Motor neuron (in vitro differentiated cells): ENCODE measurements at regions not wholly inside any gene's neighbourhood (a gene's known extent, or its start where the extent isn't known, plus 50 kb on each side); places are given as distances from the start of the nearest gene placed in this dataset.
"Not testable (repeated sequence)": the region's sequence is repeated elsewhere in the genome, so short reads cannot be mapped to it uniquely, and the experiment has no call there.

ENCODE experiments used
- ATAC-seq, 8 experiments: fragments of 200-7000 bp; cut with Tn5 transposase; replicated peaks in 6 of 8; 2 replicates each; pipeline ENCODE4 v1.8.0; 2021; ENCODE audit warnings: mild to moderate bottlenecking in 8 of 8, moderate library complexity in 8 of 8
- H3K27ac ChIP-seq, 2 donors: fragments of 250-450 bp; sonication (Bioruptor Pico); 2 replicates each; pipeline ENCODE4 v1.9.0; 2021; ENCODE audit warnings: antibody characterized with exemption in 2 of 2, mild to moderate bottlenecking in 2 of 2, moderate library complexity in 1 of 2
- H3K4me1 ChIP-seq, 2 donors: fragments of 250-450 bp; sonication (Bioruptor Pico); replicated peaks in 1 of 2; 2 replicates each; pipeline ENCODE4 v1.6.1; 2021; ENCODE audit warnings: antibody characterized with exemption in 2 of 2, mild to moderate bottlenecking in 2 of 2, moderate library complexity in 1 of 2
- H3K4me3 ChIP-seq, 5 donors: fragments of 250-450 bp; sonication (Bioruptor Pico); 2 replicates each; pipeline ENCODE4 v1.9.0; 2021; ENCODE audit warnings: antibody characterized with exemption in 5 of 5, mild to moderate bottlenecking in 5 of 5, moderate library complexity in 4 of 5
- WGBS, 10 experiments: fragments of 450-650 bp; shearing (Covaris generic); methylation state at CpG; one replicate each; pipeline ENCODE4 v1.0.0; 2022; 5-methylcytosine and 5-hydroxymethylcytosine counted together
- in situ Hi-C, 9 experiments: fragments of 400-800 bp; cut with MboI; loops; one replicate each; pipeline ENCODE4 v1.15.0; 2021; ENCODE audit warnings: low sequenced_read_pairs in 9 of 9, low pct_unique_long_range_greater_than_20kb in 2 of 9; ENCODE audit not compliant: unreplicated experiment in 9 of 9

- Histone ChIP-seq H3K27ac (no peak overlapping the region), H3K4me1 (peaks cover 8 to 17% of the 10 kb centered on the region in 2 donors), H3K4me3 (no peak overlapping the region)
- WGBS, 10 experiments = 50 to 100% (median 92%) methylated on average over 1 to 2 of the region's 2 CpGs; no CpG with 5 or more reads in 1 of the 10 experiments
- ATAC-seq = no peak
- in situ Hi-C loops = no loop called here
Observed at GRCh38 chr3:106425916-106426315, 557.1 kb upstream of the CBLB start.

- H3K4me1 ChIP-seq = peaks cover 7 to 20% of the 10 kb centered on the region in 2 donors
- no peak overlapping the region for H3K27ac ChIP-seq
- 0 to 100% (median 20%) methylated on average over 1 to 2 of the region's 2 CpGs; no CpG with 5 or more reads in 3 of the 10 experiments for WGBS, 10 experiments
- ATAC-seq = peak in 3 of 8 experiments; percentile 58 to 100 (median 100)
- no peak overlapping the region for H3K4me3 ChIP-seq
- in situ Hi-C loops = no loop called here
Observed at GRCh38 chr3:106428565-106428994, 559.8 kb upstream of the CBLB start.

GRCh38 chr3:106431721-106432120 is 562.9 kb upstream of the CBLB start:
- H3K27ac ChIP-seq = peak overlapping the region in 1 of 2 donors; percentile 4
- WGBS, 10 experiments = 39 to 96% (median 68%) methylated on average over 1 to 6 of the region's 7 CpGs

GRCh38 chr3:106435899-106436453 is 567.2 kb upstream of the CBLB start:
- 2 to 89% (median 61%) methylated on average over 1 of the region's 1 CpG; no CpG with 5 or more reads in 1 of the 10 experiments for WGBS, 10 experiments
- H3K27ac ChIP-seq = no peak overlapping the region
- in situ Hi-C loops = no loop called here
- no peak overlapping the region for H3K4me3 ChIP-seq
- peaks cover 0 to 7% of the 10 kb centered on the region in 2 donors for H3K4me1 ChIP-seq
- ATAC-seq = no peak

More at GRCh38 chr3:106431721-106432120, 562.9 kb upstream of the CBLB start:
- in situ Hi-C loops = no loop called here
- Histone ChIP-seq H3K4me3 (no peak overlapping the region), H3K4me1 (peaks cover 0 to 7% of the 10 kb centered on the region in 2 donors)
- ATAC-seq = peak in 5 of 8 experiments; percentile 35 to 79 (median 63)

- no peak overlapping the region for H3K4me3 ChIP-seq
Observed at GRCh38 chr3:106438887-106439286, 570.1 kb upstream of the CBLB start.

GRCh38 chr3:106440672-106441071 is 571.9 kb upstream of the CBLB start:
- WGBS, 10 experiments = 31 to 100% (median 88%) methylated on average over 1 to 2 of the region's 2 CpGs
- in situ Hi-C loops = no loop called here

More at GRCh38 chr3:106438887-106439286, 570.1 kb upstream of the CBLB start:
- ATAC-seq = no peak
- H3K27ac ChIP-seq = no peak overlapping the region
- in situ Hi-C loops = no loop called here
- 20 to 100% (median 56%) methylated on average over 1 of the region's 1 CpG; no CpG with 5 or more reads in 2 of the 10 experiments for WGBS, 10 experiments
- no peaks in the 10 kb centered on the region for H3K4me1 ChIP-seq

GRCh38 chr3:106446271-106446670 is 577.5 kb upstream of the CBLB start:
- H3K4me1 ChIP-seq = no peaks in the 10 kb centered on the region
- WGBS, 10 experiments = 53 to 100% (median 74%) methylated on average over 1 to 3 of the region's 4 CpGs; no CpG with 5 or more reads in 1 of the 10 experiments
- ATAC-seq = no peak
- in situ Hi-C loops = no loop called here
- no peak overlapping the region for H3K4me3 ChIP-seq
- no peak overlapping the region for H3K27ac ChIP-seq

More at GRCh38 chr3:106440672-106441071, 571.9 kb upstream of the CBLB start:
- H3K4me3 ChIP-seq = no peak overlapping the region
- H3K27ac ChIP-seq = no peak overlapping the region
- no peak for ATAC-seq
- H3K4me1 ChIP-seq = no peaks in the 10 kb centered on the region

GRCh38 chr3:106447723-106448301 is 579.0 kb upstream of the CBLB start:
- in situ Hi-C loops = no loop called here

GRCh38 chr3:106448372-106448966 is 579.7 kb upstream of the CBLB start:
- ATAC-seq = not testable (repeated sequence)

More at GRCh38 chr3:106447723-106448301, 579.0 kb upstream of the CBLB start:
- ATAC-seq = no peak
- no peak overlapping the region for H3K27ac ChIP-seq
- H3K4me3 ChIP-seq = no peak overlapping the region
- H3K4me1 ChIP-seq = no peaks in the 10 kb centered on the region

GRCh38 chr3:106452096-106452495 is 583.3 kb upstream of the CBLB start:
- H3K4me1 ChIP-seq = no peaks in the 10 kb centered on the region
- no peak for ATAC-seq
- in situ Hi-C loops = no loop called here
- no peak overlapping the region for H3K27ac ChIP-seq
- H3K4me3 ChIP-seq = no peak overlapping the region
- 0 to 75% (median 10%) methylated on average over 1 of the region's 1 CpG; no CpG with 5 or more reads in 1 of the 10 experiments for WGBS, 10 experiments

More at GRCh38 chr3:106448372-106448966, 579.7 kb upstream of the CBLB start:
- H3K4me3 ChIP-seq, in situ Hi-C loops, H3K27ac ChIP-seq, H3K4me1 ChIP-seq: not testable (repeated sequence)
- WGBS, 10 experiments = 72 to 100% (median 93%) methylated on average over 1 to 3 of the region's 3 CpGs; no CpG with 5 or more reads in 1 of the 10 experiments

GRCh38 chr3:106454497-106454896 is 585.7 kb upstream of the CBLB start:
- ATAC-seq = no peak
- in situ Hi-C loops = no loop called here
- Histone ChIP-seq H3K4me3 (no peak overlapping the region), H3K27ac (no peak overlapping the region), H3K4me1 (no peaks in the 10 kb centered on the region)
- WGBS, 10 experiments = 0 to 100% (median 87%) methylated on average over 1 to 3 of the region's 4 CpGs; no CpG with 5 or more reads in 2 of the 10 experiments

GRCh38 chr3:106457281-106458180 is 588.7 kb upstream of the CBLB start:
- in situ Hi-C loops = no loop called here
- peak in 4 of 8 experiments; percentile 47 to 100 (median 86) for ATAC-seq
- Histone ChIP-seq H3K4me3 (no peak overlapping the region), H3K4me1 (no peaks in the 10 kb centered on the region), H3K27ac (no peak overlapping the region)
- 0 to 100% (median 80%) methylated on average over 1 to 3 of the region's 3 CpGs; no CpG with 5 or more reads in 1 of the 10 experiments for WGBS, 10 experiments
